ENCODE measurements at regions not wholly inside any gene's neighbourhood (a gene's known extent, or its start where the extent isn't known, plus 50 kb on each side); places are given as distances from the start of the nearest gene placed in this dataset.

GRCh38 chr4:165802452-165802851 lies 70.6 kb upstream of the TLL1 start:
- no peaks in the 10 kb centered on the region for H3K27me3 ChIP-seq (ENCODE audit: insufficient read depth, low read length)
- POLR2A ChIA-PET: no interaction called here
- no peak overlapping the region for H3K4me3 ChIP-seq (replicated peaks in 1 of 2; ENCODE audit: low read depth in 1 of 2, low read length in 2 of 2)
- ATAC-seq (no peak), DNase-seq (ENCODE audit: low read depth, low spot score) (no peak)
- H3K4me1 ChIP-seq (ENCODE audit: control insufficient read depth in 1 of 2, insufficient read depth in 2 of 2, low read length in 2 of 2): no peaks in the 10 kb centered on the region
- CTCF ChIA-PET: no interaction called here
- TF ChIP-seq RAD21 (IDR thresholded peaks at IDR 0.05; ENCODE audit: low read depth) (no peak), ZNF274 (IDR thresholded peaks at IDR 0.05; ENCODE audit: low read depth, low read length) (no peak), YY1 (IDR thresholded peaks at IDR 0.05; ENCODE audit: extremely low read depth, insufficient replicate concordance, low read depth, low read length) (no peak), SRF (IDR thresholded peaks at IDR 0.05; ENCODE audit: low read depth) (no peak), ATF3 (IDR thresholded peaks at IDR 0.05) (no peak), SP1 (IDR thresholded peaks at IDR 0.05; ENCODE audit: low read depth) (no peak), ZFX (IDR thresholded peaks at IDR 0.05) (no peak), EZH2phosphoT487 (IDR thresholded peaks at IDR 0.05; ENCODE audit: borderline replicate concordance) (no peak), ZBTB33 (IDR thresholded peaks at IDR 0.05; ENCODE audit: extremely low read depth, insufficient replicate concordance, low read length) (no peak), CEBPB (IDR thresholded peaks at IDR 0.05; ENCODE audit: low read depth) (no peak), SIN3A (IDR thresholded peaks at IDR 0.05; ENCODE audit: low read depth) (no peak), FOSL1 (IDR thresholded peaks at IDR 0.05; ENCODE audit: low read depth) (no peak), ELF1 (IDR thresholded peaks at IDR 0.05; ENCODE audit: borderline replicate concordance, low read depth) (no peak), MAX (IDR thresholded peaks at IDR 0.05) (no peak), POLR2AphosphoS5 (IDR thresholded peaks at IDR 0.05; ENCODE audit: low read depth, low read length) (no peak), REST (IDR thresholded peaks at IDR 0.05; ENCODE audit: low read depth) (no peak), CBX3 (IDR thresholded peaks at IDR 0.05; ENCODE audit: low read depth) (no peak)
- intact Hi-C loops (cut with micrococcal nuclease): no loop called here
- H3K9ac ChIP-seq (ENCODE audit: low read length): no peak overlapping the region
- H2AFZ ChIP-seq (ENCODE audit: low read depth, low read length, poor library complexity, severe bottlenecking): no peak overlapping the region
- H3K36me3 ChIP-seq (ENCODE audit: control insufficient read depth in 1 of 2, insufficient read depth in 2 of 2, low read length in 2 of 2): no peaks in the 10 kb centered on the region
- H3K27ac ChIP-seq (ENCODE audit: low read depth, low read length): no peak overlapping the region
- H3K4me2 ChIP-seq (ENCODE audit: low read length): no peak overlapping the region
- no peaks in the 10 kb centered on the region for H4K20me1 ChIP-seq (ENCODE audit: insufficient read depth)
- no TSS peak for BruUV-seq (replicated peaks)
- no peaks in the 10 kb centered on the region for H3K9me3 ChIP-seq (ENCODE audit: control insufficient read depth in 1 of 2, insufficient read depth in 1 of 2, low read depth in 1 of 2, low read length in 2 of 2)
- no peaks in the 10 kb centered on the region for H3K79me2 ChIP-seq (ENCODE audit: insufficient read depth, low read length)
- RAD21 ChIA-PET (ENCODE audit: low non-redundant PET in 1 of 2, low total read pairs in 2 of 2, uncharacterized antibody in 2 of 2, unreplicated experiment in 2 of 2): no interaction called here
- no peaks in the 10 kb centered on the region for H3K9me2 ChIP-seq (ENCODE audit: insufficient read depth)
